ENCODE measurements at regions not wholly inside any gene's neighbourhood (a gene's known extent, or its start where the extent isn't known, plus 50 kb on each side); places are given as distances from the start of the nearest gene placed in this dataset.
A peak's percentile ranks its signal among the peaks of the same experiment; 100 is the strongest.

DNA sequence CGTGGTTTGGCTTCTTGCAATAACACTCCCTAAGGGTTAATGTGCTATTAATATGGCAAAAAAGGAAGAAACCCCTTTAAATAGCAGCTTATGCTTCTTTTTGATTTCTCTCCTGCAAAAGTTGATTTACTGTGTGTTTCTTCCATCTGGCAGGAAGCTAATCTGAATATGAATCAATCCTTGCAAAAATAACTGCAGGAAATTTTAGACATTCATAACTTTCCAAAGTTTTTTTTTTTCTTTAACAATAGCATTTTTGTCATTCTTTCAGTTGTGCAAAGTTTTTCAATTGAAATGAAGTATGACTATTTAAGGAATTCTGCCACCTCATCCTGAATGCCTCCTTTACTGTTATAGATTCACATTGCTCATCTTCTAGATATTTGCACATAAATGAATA lies 115.6 kb downstream of the SPANXA1 start (continued):
- TF ChIP-seq RAD21 (IDR thresholded peaks at IDR 0.05; ENCODE audit: insufficient read depth, low read depth, low read length) (no peak), CREM (IDR thresholded peaks at IDR 0.05; ENCODE audit: low read depth) (no peak)

DNA sequence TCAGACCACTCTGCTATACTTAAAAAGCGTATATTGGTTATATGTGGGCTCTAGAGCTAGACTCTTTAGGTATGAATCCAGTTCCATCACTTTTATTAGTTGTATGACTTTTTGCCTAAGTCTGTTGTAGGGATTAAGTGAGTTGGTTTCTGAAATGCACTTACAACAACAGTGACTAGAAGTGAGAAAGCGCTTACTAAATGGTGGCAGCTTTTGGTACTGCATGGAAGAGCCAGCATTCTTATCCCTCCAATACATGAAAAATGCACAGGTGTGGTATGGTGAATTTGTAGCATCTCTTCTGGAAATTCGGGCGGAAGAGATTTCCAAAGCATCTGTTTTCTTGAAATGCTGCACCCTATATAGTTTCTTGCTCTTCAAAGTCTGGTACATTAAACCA lies 117.1 kb downstream of the SPANXA1 start:
- in situ Hi-C loops (cut with MboI) (no loop called here), intact Hi-C loops (cut with micrococcal nuclease; ENCODE audit: unreplicated experiment) (no loop called here)
- RAD21 ChIA-PET (ENCODE audit: unreplicated experiment): no interaction called here
- Histone ChIP-seq H3K27ac (ENCODE audit: control insufficient read depth, insufficient read depth) (no peak overlapping the region), H3K4me3 (no peak overlapping the region), H2AFZ (ENCODE audit: control insufficient read depth, low read depth, low read length) (no peak overlapping the region), H3K36me3 (ENCODE audit: control insufficient read depth in 2 of 2, insufficient read depth in 2 of 2, low read length in 1 of 2) (no peaks in the 10 kb centered on the region), H3K4me1 (ENCODE audit: control insufficient read depth, insufficient read depth, low read length) (no peaks in the 10 kb centered on the region), H4K20me1 (ENCODE audit: control insufficient read depth, insufficient read depth) (no peaks in the 10 kb centered on the region), H3K4me2 (ENCODE audit: control insufficient read depth, insufficient read depth) (no peak overlapping the region), H3K79me2 (ENCODE audit: control insufficient read depth, insufficient read depth, low read length) (no peaks in the 10 kb centered on the region), H3K9ac (ENCODE audit: control insufficient read depth, insufficient read depth, low read length) (no peak overlapping the region), H3K9me3 (replicated peaks; ENCODE audit: control insufficient read depth, insufficient read depth, low read length) (no peaks in the 10 kb centered on the region), H3K27me3 (replicated peaks in 1 of 2; ENCODE audit: control insufficient read depth in 2 of 2, insufficient read depth in 2 of 2, low read length in 1 of 2) (no peaks in the 10 kb centered on the region)
- CTCF ChIA-PET: no interaction called here
- BruUV-seq (replicated peaks): no TSS peak
- ATAC-seq (0 out of 3 replicates have a peak, but pooled peaks have one; percentile 47), FAIRE-seq (no peak), DNase-seq (ENCODE audit: low read depth, low spot score) (no peak)
- POLR2A ChIA-PET: no interaction called here
- SMC1A ChIA-PET (ENCODE audit: uncharacterized antibody, unreplicated experiment): no interaction called here
- 0% methylated on average over 4 of the region's 4 CpGs for WGBS (ENCODE audit: insufficient coverage, insufficient replicate concordance, low lambda C conversion rate, missing lambda C conversion rate)
- TF ChIP-seq, protein P1, sequence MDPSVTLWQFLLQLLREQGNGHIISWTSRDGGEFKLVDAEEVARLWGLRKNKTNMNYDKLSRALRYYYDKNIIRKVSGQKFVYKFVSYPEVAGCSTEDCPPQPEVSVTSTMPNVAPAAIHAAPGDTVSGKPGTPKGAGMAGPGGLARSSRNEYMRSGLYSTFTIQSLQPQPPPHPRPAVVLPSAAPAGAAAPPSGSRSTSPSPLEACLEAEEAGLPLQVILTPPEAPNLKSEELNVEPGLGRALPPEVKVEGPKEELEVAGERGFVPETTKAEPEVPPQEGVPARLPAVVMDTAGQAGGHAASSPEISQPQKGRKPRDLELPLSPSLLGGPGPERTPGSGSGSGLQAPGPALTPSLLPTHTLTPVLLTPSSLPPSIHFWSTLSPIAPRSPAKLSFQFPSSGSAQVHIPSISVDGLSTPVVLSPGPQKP (IDR thresholded peaks at IDR 0.05; ENCODE audit: low read depth, low read length): no peak
- TF ChIP-seq CTCF (IDR thresholded peaks at IDR 0.05 in 2 of 3, conservative IDR thresholded peaks at IDR 0.05 in 1 of 3; ENCODE audit: control insufficient read depth in 2 of 3, extremely low read depth in 1 of 3, insufficient read depth in 1 of 3, low read depth in 3 of 3, low read length in 3 of 3): peak in 1 of 3 experiments; percentile 9; a peak in 1 of 6 replicates

Measured in GM12878 (cell line).